Erythroblast (primary cell): ENCODE measurements at regions not wholly inside any gene's neighbourhood (a gene's known extent, or its start where the extent isn't known, plus 50 kb on each side); places are given as distances from the start of the nearest gene placed in this dataset.

Source experiments
- GATA1 ChIP-seq: IDR thresholded peaks from 2 replicates; pipeline ENCODE4 v1.6.1; 2011; ENCODE audit warnings: low read depth, mild to moderate bottlenecking, control low read depth, low read length, moderate library complexity
- POLR2A ChIP-seq: IDR thresholded peaks from 2 replicates; pipeline ENCODE4 v1.6.1; 2011; ENCODE audit warnings: mild to moderate bottlenecking, low read length

- TF ChIP-seq POLR2A, result no peak
- TF ChIP-seq GATA1, result no peak
Measured at GRCh38 chr9:38488156-38488698, 64.0 kb upstream of the IGFBPL1 start.
